Natural killer cell treated with Interleukin-12 subunit alpha and Interleukin-12 subunit beta and Interleukin-15 and Interleukin-18, amount 100 ng/mL, for 72 hours (primary cell): ENCODE measurements at regions not wholly inside any gene's neighbourhood (a gene's known extent, or its start where the extent isn't known, plus 50 kb on each side); places are given as distances from the start of the nearest gene placed in this dataset.

Experiments
- ATAC-seq, 2 donors: fragments of 150-1000 bp; cut with Tn5 transposase in 1 of 2; sonication (Bioruptor Pico), chemical (Tn5 transposase) in 1 of 2; 2 replicates each; pipeline ENCODE4 v1.10.0; 2021
- DNase-seq: peaks from one replicate; pipeline ENCODE4 v3.0.0; 2022; ENCODE audit warnings: low spot score
- H3K27ac Mint-ChIP-seq, 2 donors: 1 replicate in 1 of 2; 2 replicates in 1 of 2; pipeline ENCODE4 v1.8.0; 2022; ENCODE audit warnings: mixed read lengths in 2 of 2, mild to moderate bottlenecking in 1 of 2, moderate library complexity in 1 of 2
- H3K27me3 Mint-ChIP-seq, 2 donors: 1 replicate in 1 of 2; 2 replicates in 1 of 2; pipeline ENCODE4 v1.8.0; 2022; ENCODE audit warnings: mixed read lengths in 2 of 2
- H3K36me3 Mint-ChIP-seq: one replicate; pipeline ENCODE4 v1.8.0; 2022; ENCODE audit warnings: mixed read lengths
- H3K4me1 Mint-ChIP-seq, 2 donors: 1 replicate in 1 of 2; 2 replicates in 1 of 2; pipeline ENCODE4 v1.8.0; 2022; ENCODE audit warnings: low read depth in 2 of 2, mixed read lengths in 2 of 2, mild to moderate bottlenecking in 1 of 2
- H3K4me3 Mint-ChIP-seq: one replicate; pipeline ENCODE4 v1.8.0; 2022; ENCODE audit warnings: mixed read lengths
- H3K9me3 Mint-ChIP-seq: 2 replicates; pipeline ENCODE4 v1.8.0; 2022; ENCODE audit warnings: mixed read lengths

- Mint-ChIP-seq H3K27ac (no peak overlapping the region), H3K9me3 (peaks cover 7% of the 10 kb centered on the region), H3K4me1 (no peaks in the 10 kb centered on the region), H3K27me3 (no peaks in the 10 kb centered on the region), H3K36me3 (no peaks in the 10 kb centered on the region), H3K4me3 (no peak overlapping the region)
- no peak for DNase-seq
- ATAC-seq, result no peak
Measured at GRCh38 chr9:107896544-107896943, 407.0 kb upstream of the KLF4 start.

- Mint-ChIP-seq H3K27me3 (no peaks in the 10 kb centered on the region), H3K27ac (no peak overlapping the region), H3K36me3 (no peaks in the 10 kb centered on the region), H3K9me3 (peaks cover 7% of the 10 kb centered on the region), H3K4me3 (no peak overlapping the region), H3K4me1 (no peaks in the 10 kb centered on the region)
- ATAC-seq (no peak), DNase-seq (no peak)
Measured at GRCh38 chr9:107895501-107896001, 406.0 kb upstream of the KLF4 start.

GRCh38 chr9:107894572-107895261, 405.1 kb upstream of the KLF4 start:
- no peak overlapping the region for H3K4me3 Mint-ChIP-seq
- H3K27ac Mint-ChIP-seq, result no peak overlapping the region
- DNase-seq, result no peak

GRCh38 chr9:107890921-107891465, 401.4 kb upstream of the KLF4 start:
- peaks cover 12% of the 10 kb centered on the region for H3K9me3 Mint-ChIP-seq
- no peaks in the 10 kb centered on the region for H3K4me1 Mint-ChIP-seq
- H3K36me3 Mint-ChIP-seq, result no peaks in the 10 kb centered on the region
- no peaks in the 10 kb centered on the region for H3K27me3 Mint-ChIP-seq
- DNase-seq, result no peak
- no peak for ATAC-seq
- no peak overlapping the region for H3K4me3 Mint-ChIP-seq
- no peak overlapping the region for H3K27ac Mint-ChIP-seq

More at GRCh38 chr9:107894572-107895261, 405.1 kb upstream of the KLF4 start:
- peaks cover 11% of the 10 kb centered on the region for H3K9me3 Mint-ChIP-seq
- no peak for ATAC-seq
- no peaks in the 10 kb centered on the region for H3K4me1 Mint-ChIP-seq
- no peaks in the 10 kb centered on the region for H3K27me3 Mint-ChIP-seq
- no peaks in the 10 kb centered on the region for H3K36me3 Mint-ChIP-seq

GRCh38 chr9:107888773-107889227, 399.2 kb upstream of the KLF4 start:
- Mint-ChIP-seq H3K27ac (no peak overlapping the region), H3K4me1 (no peaks in the 10 kb centered on the region), H3K9me3 (peaks cover 12% of the 10 kb centered on the region), H3K4me3 (no peak overlapping the region), H3K36me3 (no peaks in the 10 kb centered on the region), H3K27me3 (no peaks in the 10 kb centered on the region)
- ATAC-seq, result no peak
- no peak for DNase-seq

GRCh38 chr9:107886826-107887225, 397.3 kb upstream of the KLF4 start:
- H3K9me3 Mint-ChIP-seq, result peaks cover 10% of the 10 kb centered on the region
- H3K4me1 Mint-ChIP-seq, result no peaks in the 10 kb centered on the region
- no peaks in the 10 kb centered on the region for H3K36me3 Mint-ChIP-seq
- H3K27ac Mint-ChIP-seq, result no peak overlapping the region
- DNase-seq (no peak), ATAC-seq (no peak)
- no peaks in the 10 kb centered on the region for H3K27me3 Mint-ChIP-seq
- H3K4me3 Mint-ChIP-seq, result no peak overlapping the region

GRCh38 chr9:107883496-107884124, 394.0 kb upstream of the KLF4 start:
- H3K9me3 Mint-ChIP-seq, result peaks cover 4% of the 10 kb centered on the region
- no peaks in the 10 kb centered on the region for H3K4me1 Mint-ChIP-seq
- H3K27me3 Mint-ChIP-seq, result no peaks in the 10 kb centered on the region
- H3K36me3 Mint-ChIP-seq, result no peaks in the 10 kb centered on the region
- no peak overlapping the region for H3K27ac Mint-ChIP-seq
- DNase-seq (no peak), ATAC-seq (no peak)
- no peak overlapping the region for H3K4me3 Mint-ChIP-seq

- Mint-ChIP-seq H3K9me3 (no peaks in the 10 kb centered on the region), H3K4me1 (no peaks in the 10 kb centered on the region), H3K27me3 (no peaks in the 10 kb centered on the region), H3K4me3 (no peak overlapping the region), H3K27ac (no peak overlapping the region), H3K36me3 (no peaks in the 10 kb centered on the region)
- DNase-seq, result no peak
- no peak for ATAC-seq
Measured at GRCh38 chr9:107881626-107882300, 392.2 kb upstream of the KLF4 start.

- H3K27me3 Mint-ChIP-seq, result no peaks in the 10 kb centered on the region
- no peaks in the 10 kb centered on the region for H3K9me3 Mint-ChIP-seq
- ATAC-seq (no peak), DNase-seq (no peak)
- H3K27ac Mint-ChIP-seq, result no peak overlapping the region
- H3K4me3 Mint-ChIP-seq, result no peak overlapping the region
- no peaks in the 10 kb centered on the region for H3K36me3 Mint-ChIP-seq
- H3K4me1 Mint-ChIP-seq, result no peaks in the 10 kb centered on the region
Measured at GRCh38 chr9:107878462-107878861, 388.9 kb upstream of the KLF4 start.

- Mint-ChIP-seq H3K9me3 (peaks cover 3% of the 10 kb centered on the region), H3K36me3 (no peaks in the 10 kb centered on the region), H3K27ac (no peak overlapping the region), H3K4me1 (no peaks in the 10 kb centered on the region), H3K4me3 (no peak overlapping the region), H3K27me3 (peaks cover 0 to 2% of the 10 kb centered on the region in 2 donors)
- DNase-seq, result no peak
- no peak for ATAC-seq
Measured at GRCh38 chr9:107875571-107875980, 386.0 kb upstream of the KLF4 start.

- peaks cover 0 to 2% of the 10 kb centered on the region in 2 donors for H3K27me3 Mint-ChIP-seq
- peaks cover 3% of the 10 kb centered on the region for H3K9me3 Mint-ChIP-seq
- ATAC-seq (no peak), DNase-seq (no peak)
- H3K4me3 Mint-ChIP-seq, result no peak overlapping the region
- no peak overlapping the region for H3K27ac Mint-ChIP-seq
- H3K36me3 Mint-ChIP-seq, result no peaks in the 10 kb centered on the region
- H3K4me1 Mint-ChIP-seq, result no peaks in the 10 kb centered on the region
Measured at GRCh38 chr9:107874591-107875369, 385.2 kb upstream of the KLF4 start.

- H3K27me3 Mint-ChIP-seq, result peaks cover 0 to 2% of the 10 kb centered on the region in 2 donors
- no peaks in the 10 kb centered on the region for H3K4me1 Mint-ChIP-seq
- H3K27ac Mint-ChIP-seq, result no peak overlapping the region
- peaks cover 3% of the 10 kb centered on the region for H3K9me3 Mint-ChIP-seq
- DNase-seq (no peak), ATAC-seq (no peak)
- H3K4me3 Mint-ChIP-seq, result no peak overlapping the region
- no peaks in the 10 kb centered on the region for H3K36me3 Mint-ChIP-seq
Measured at GRCh38 chr9:107874137-107874536, 384.6 kb upstream of the KLF4 start.

GRCh38 chr9:107872457-107873192, 383.1 kb upstream of the KLF4 start:
- Mint-ChIP-seq H3K27ac (no peak overlapping the region), H3K4me1 (no peaks in the 10 kb centered on the region), H3K36me3 (no peaks in the 10 kb centered on the region), H3K4me3 (no peak overlapping the region), H3K27me3 (peaks cover 0 to 2% of the 10 kb centered on the region in 2 donors), H3K9me3 (peaks cover 5% of the 10 kb centered on the region)
- DNase-seq, result no peak
- ATAC-seq, result no peak
